Skeletal muscle satellite cell (primary cell): ENCODE measurements at regions not wholly inside any gene's neighbourhood (a gene's known extent, or its start where the extent isn't known, plus 50 kb on each side); places are given as distances from the start of the nearest gene placed in this dataset.
"Not testable (repeated sequence)": the region's sequence is repeated elsewhere in the genome, so short reads cannot be mapped to it uniquely, and the experiment has no call there.

Source experiments
- H3K27me3 ChIP-seq: 2 replicates; pipeline ENCODE4 v1.7.0; 2013; ENCODE audit warnings: low read length; ENCODE audit not compliant: control insufficient read depth, insufficient read depth
- H3K36me3 ChIP-seq: 2 replicates; pipeline ENCODE4 v1.7.0; 2013; ENCODE audit warnings: mild to moderate bottlenecking, control low read depth, low read length; ENCODE audit not compliant: insufficient read depth
- H3K4me1 ChIP-seq: 2 replicates; pipeline ENCODE4 v1.7.0; 2013; ENCODE audit warnings: low read length; ENCODE audit not compliant: control insufficient read depth, insufficient read depth
- H3K4me2 ChIP-seq: 2 replicates; pipeline ENCODE4 v1.7.0; 2013; ENCODE audit warnings: mild to moderate bottlenecking, low read length
- H3K4me3 ChIP-seq: 2 replicates; pipeline ENCODE4 v1.7.0; 2013; ENCODE audit warnings: low read length
- H3K9ac ChIP-seq: 2 replicates; pipeline ENCODE4 v1.7.0; 2013; ENCODE audit warnings: mild to moderate bottlenecking, low read depth, low read length, moderate library complexity
- H3K9me3 ChIP-seq: replicated peaks from 2 replicates; pipeline ENCODE4 v1.7.0; 2013; ENCODE audit warnings: mild to moderate bottlenecking, control low read depth, low read length

- no peaks in the 10 kb centered on the region for H3K36me3 ChIP-seq
- no peak overlapping the region for H3K4me3 ChIP-seq
- no peaks in the 10 kb centered on the region for H3K27me3 ChIP-seq
- H3K9me3 ChIP-seq, result no peaks in the 10 kb centered on the region
- no peak overlapping the region for H3K9ac ChIP-seq
- H3K4me1 ChIP-seq, result no peaks in the 10 kb centered on the region
- H3K4me2 ChIP-seq, result no peak overlapping the region
Measured at GRCh38 chr4:173651651-173652282, 121.7 kb upstream of the HAND2 start.

- Histone ChIP-seq H3K4me2 (no peak overlapping the region), H3K36me3 (no peaks in the 10 kb centered on the region), H3K27me3 (no peaks in the 10 kb centered on the region), H3K9me3 (no peaks in the 10 kb centered on the region), H3K4me3 (no peak overlapping the region), H3K4me1 (no peaks in the 10 kb centered on the region), H3K9ac (no peak overlapping the region)
Measured at GRCh38 chr4:173647902-173648301, 117.9 kb upstream of the HAND2 start.

- no peaks in the 10 kb centered on the region for H3K9me3 ChIP-seq
- H3K4me1 ChIP-seq, result no peaks in the 10 kb centered on the region
- no peaks in the 10 kb centered on the region for H3K36me3 ChIP-seq
- H3K4me3 ChIP-seq, result no peak overlapping the region
- no peak overlapping the region for H3K9ac ChIP-seq
- H3K27me3 ChIP-seq, result no peaks in the 10 kb centered on the region
- H3K4me2 ChIP-seq, result no peak overlapping the region
Measured at GRCh38 chr4:173642509-173642908, 112.5 kb upstream of the HAND2 start.

DNA sequence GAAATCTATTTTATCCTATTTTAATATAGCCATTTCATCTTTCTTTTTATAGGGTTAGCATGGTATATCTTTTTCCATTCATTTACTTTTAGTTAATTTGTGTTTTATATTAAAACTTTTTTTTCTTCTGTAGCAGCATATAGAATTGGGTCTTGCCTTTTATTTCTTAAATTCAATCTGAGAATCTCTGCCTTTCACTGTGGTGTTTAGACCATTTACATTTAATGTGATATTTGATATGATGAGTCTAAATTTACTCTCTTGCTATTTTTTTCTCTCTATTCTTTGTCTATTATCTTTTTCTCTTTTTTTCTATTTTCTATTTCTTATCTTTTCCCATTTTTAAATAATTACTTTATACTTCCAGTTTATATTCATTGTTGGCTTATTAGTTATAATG, 105.4 kb upstream of the HAND2 start:
- Histone ChIP-seq H3K9ac (no peak overlapping the region), H3K4me3 (no peak overlapping the region), H3K36me3 (no peaks in the 10 kb centered on the region), H3K27me3 (no peaks in the 10 kb centered on the region), H3K4me1 (no peaks in the 10 kb centered on the region), H3K9me3 (no peaks in the 10 kb centered on the region), H3K4me2 (no peak overlapping the region)

DNA sequence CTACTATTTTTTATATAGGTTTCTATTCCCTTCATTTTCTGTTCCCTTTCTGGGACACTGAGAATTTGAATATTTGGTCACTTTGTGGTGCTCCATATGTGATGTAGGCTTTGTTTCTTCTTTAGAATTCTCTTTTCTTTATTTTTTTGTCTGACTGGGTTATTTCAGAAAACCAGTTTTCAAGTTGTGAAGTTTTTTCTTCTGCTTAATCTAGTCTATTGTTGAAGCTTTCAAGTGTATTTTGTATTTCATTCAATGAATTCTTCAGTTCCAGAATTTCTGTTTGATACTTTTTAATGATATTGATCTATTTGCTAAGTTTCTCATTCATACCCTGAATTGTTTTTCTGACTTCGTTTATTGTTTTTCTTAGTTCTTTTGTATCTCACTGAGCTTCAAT, 96.2 kb upstream of the HAND2 start:
- no peaks in the 10 kb centered on the region for H3K27me3 ChIP-seq
- H3K4me2 ChIP-seq, result no peak overlapping the region
- H3K36me3 ChIP-seq, result no peaks in the 10 kb centered on the region
- H3K9ac ChIP-seq, result no peak overlapping the region
- no peaks in the 10 kb centered on the region for H3K4me1 ChIP-seq
- peaks cover 5% of the 10 kb centered on the region for H3K9me3 ChIP-seq
- H3K4me3 ChIP-seq, result no peak overlapping the region

DNA sequence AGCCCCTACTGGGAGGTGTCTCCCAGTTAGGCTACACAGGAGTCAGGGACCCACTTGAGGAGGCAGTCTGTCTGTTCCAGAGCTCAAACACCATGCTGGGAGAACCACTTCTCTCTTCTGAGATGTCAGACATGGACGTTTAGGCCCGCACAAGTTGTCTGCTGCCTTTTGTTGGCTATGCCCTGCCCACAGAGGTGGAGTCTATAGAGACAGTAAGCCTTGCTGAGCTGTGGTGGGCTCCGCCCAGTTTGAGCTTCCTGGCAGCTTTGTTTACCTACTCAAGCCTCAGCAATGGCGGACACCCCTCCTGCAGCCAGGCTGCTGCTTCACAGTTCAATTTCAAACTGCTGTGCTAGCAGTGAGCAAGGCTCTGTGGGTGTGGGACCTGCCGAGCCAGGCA, 88.6 kb upstream of the HAND2 start:
- H3K27me3 ChIP-seq, H3K9ac ChIP-seq, H3K36me3 ChIP-seq: not testable (repeated sequence)

GRCh38 chr4:173609158-173609557, 79.1 kb upstream of the HAND2 start:
- H3K36me3 ChIP-seq, result no peaks in the 10 kb centered on the region
- H3K9me3 ChIP-seq, result no peaks in the 10 kb centered on the region
- H3K9ac ChIP-seq, result no peak overlapping the region
- H3K27me3 ChIP-seq, result no peaks in the 10 kb centered on the region
- no peak overlapping the region for H3K4me3 ChIP-seq
- H3K4me2 ChIP-seq, result no peak overlapping the region
- H3K4me1 ChIP-seq, result no peaks in the 10 kb centered on the region

More for the DNA sequence above, 88.6 kb upstream of the HAND2 start:
- H3K4me1 ChIP-seq, H3K4me2 ChIP-seq, H3K9me3 ChIP-seq, H3K4me3 ChIP-seq: not testable (repeated sequence)

DNA sequence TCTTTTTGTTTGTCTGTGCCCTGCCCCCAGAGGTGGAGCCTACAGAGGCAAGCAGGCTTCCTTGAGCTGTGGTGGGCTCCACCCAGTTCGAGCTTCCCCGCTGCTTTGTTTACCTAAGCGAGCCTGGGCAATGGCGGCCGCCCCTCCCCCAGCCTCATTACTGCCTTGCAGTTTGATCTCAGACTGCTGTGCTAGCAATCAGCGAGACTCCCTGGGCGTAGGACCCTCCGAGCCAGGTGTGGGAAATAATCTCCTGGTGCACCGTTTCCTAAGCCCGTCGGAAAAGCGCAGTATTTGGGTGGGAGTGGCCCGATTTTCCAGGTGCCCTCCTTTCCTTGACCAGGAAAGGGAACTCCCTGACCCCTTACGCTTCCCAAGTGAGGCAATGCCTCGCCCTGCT, 78.6 kb upstream of the HAND2 start:
- not testable (repeated sequence) for H3K27me3 ChIP-seq, H3K9ac ChIP-seq, H3K4me1 ChIP-seq, H3K4me2 ChIP-seq, H3K9me3 ChIP-seq, H3K4me3 ChIP-seq, H3K36me3 ChIP-seq

- no peaks in the 10 kb centered on the region for H3K9me3 ChIP-seq
- no peaks in the 10 kb centered on the region for H3K36me3 ChIP-seq
- H3K27me3 ChIP-seq, result no peaks in the 10 kb centered on the region
- no peaks in the 10 kb centered on the region for H3K4me1 ChIP-seq
- H3K9ac ChIP-seq, result no peak overlapping the region
- no peak overlapping the region for H3K4me2 ChIP-seq
- H3K4me3 ChIP-seq, result no peak overlapping the region
Measured at GRCh38 chr4:173591760-173592159, 61.7 kb upstream of the HAND2 start.

DNA sequence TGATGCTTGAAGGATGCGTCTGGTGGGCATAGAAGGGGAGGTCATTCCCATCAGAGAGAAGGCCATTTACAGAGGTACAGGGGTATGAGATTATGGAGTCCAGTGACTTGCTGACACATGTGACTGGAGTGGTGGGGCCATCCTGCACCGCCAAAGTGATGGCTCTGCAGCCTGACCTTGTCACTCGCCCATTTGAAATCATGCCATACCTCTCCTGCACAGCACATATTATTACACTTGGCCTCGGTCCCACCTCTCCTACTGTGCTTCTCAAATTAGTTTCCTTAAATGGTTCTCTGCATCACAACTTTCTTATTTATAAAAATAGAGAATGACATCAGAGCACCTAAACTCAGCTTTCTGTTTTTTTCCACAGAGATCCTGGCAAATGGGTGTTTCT, 60.7 kb upstream of the HAND2 start:
- Histone ChIP-seq H3K4me3 (no peak overlapping the region), H3K4me1 (no peaks in the 10 kb centered on the region), H3K36me3 (no peaks in the 10 kb centered on the region), H3K9me3 (no peaks in the 10 kb centered on the region), H3K4me2 (no peak overlapping the region), H3K9ac (no peak overlapping the region), H3K27me3 (no peaks in the 10 kb centered on the region)

DNA sequence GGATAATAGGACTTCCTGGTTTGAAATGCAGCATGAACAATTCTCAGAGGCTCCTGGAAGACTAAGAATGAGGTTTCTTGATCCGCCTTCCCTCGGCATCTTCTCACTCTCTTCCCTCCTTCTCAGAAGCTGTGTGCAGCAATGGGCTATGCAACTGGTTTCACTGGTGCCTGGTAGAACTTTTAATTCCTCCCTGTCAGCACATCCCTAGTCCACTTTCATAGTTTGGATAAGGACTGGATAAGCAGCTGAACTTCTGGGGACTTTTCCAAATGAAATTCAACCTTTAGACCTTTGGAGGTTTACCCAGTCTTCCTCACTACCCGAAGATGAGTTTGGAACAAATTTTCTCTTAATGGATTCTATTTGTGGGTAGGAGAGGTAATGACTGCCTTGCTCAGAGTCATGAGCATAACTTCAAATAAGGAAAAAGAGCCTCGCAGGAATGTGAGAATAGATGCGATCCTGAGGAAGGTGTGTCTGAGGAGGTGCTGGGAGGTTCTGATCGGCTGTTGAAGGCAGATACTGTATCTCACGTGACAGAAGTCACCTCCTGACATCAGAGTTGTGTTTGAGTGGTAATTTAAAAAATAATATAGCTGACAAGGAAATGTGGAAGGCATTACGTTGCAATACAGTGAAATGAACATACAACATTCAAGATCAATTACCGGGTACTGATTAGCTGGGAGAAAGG, 56.0 kb upstream of the HAND2 start:
- Histone ChIP-seq H3K4me2 (no peak overlapping the region), H3K9me3 (no peaks in the 10 kb centered on the region), H3K36me3 (no peaks in the 10 kb centered on the region), H3K4me1 (no peaks in the 10 kb centered on the region), H3K27me3 (no peaks in the 10 kb centered on the region), H3K9ac (no peak overlapping the region), H3K4me3 (no peak overlapping the region)

GRCh38 chr4:173584506-173584905, 54.5 kb upstream of the HAND2 start:
- Histone ChIP-seq H3K9me3 (no peaks in the 10 kb centered on the region), H3K4me1 (no peaks in the 10 kb centered on the region), H3K4me3 (no peak overlapping the region), H3K9ac (no peak overlapping the region), H3K36me3 (no peaks in the 10 kb centered on the region), H3K4me2 (no peak overlapping the region), H3K27me3 (no peaks in the 10 kb centered on the region)
